CD1c-positive myeloid dendritic cell (primary cell): ENCODE measurements at regions not wholly inside any gene's neighbourhood (a gene's known extent, or its start where the extent isn't known, plus 50 kb on each side); places are given as distances from the start of the nearest gene placed in this dataset.

Experiments used
- DNase-seq: peaks from one replicate; pipeline ENCODE4 v3.0.0-alpha.2; 2016; ENCODE audit errors: extremely low spot score

DNA sequence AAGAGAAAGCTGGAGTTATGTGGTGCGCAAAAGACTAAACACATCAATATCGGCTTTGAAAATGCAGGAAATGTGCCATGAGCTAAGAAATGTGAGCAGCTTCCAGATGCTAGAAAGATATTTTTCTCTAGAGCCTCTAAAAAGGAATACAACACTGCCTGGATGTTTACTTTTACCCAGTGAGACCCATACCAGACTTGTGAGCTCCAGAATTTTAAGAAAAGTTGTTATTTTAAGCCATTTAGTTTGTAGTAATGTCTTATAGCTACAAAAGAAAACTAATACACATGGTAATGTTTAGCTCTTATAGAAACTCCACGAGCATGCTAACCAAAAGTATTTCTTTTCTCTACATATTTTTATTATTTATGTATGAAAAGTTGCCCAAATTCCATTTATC, 1389.4 kb downstream of the C4orf33 start:
- no peak for DNase-seq

GRCh38 chr4:130486186-130486585, 1390.2 kb downstream of the C4orf33 start:
- DNase-seq, result no peak

DNA sequence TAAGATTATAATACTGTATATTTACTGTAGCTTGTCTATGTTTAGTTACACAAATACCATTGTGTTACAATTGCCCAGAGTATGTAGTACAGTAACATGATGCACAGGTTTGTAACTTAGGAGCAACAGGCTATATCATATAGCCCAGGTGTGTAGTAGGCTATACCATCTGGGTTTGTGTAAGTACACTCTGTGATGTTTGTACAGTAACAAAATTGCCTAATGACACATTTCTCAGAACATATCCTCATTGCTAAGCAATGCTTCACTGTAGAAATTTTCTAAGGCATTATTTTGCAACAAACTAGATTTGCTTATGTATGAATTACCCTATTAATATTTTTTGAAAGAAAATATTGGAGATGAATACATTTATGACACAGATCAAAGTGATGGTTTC, 1390.9 kb downstream of the C4orf33 start:
- no peak for DNase-seq

GRCh38 chr4:130510661-130511060, 1414.7 kb downstream of the C4orf33 start:
- DNase-seq, result no peak

GRCh38 chr4:130511776-130512175, 1415.8 kb downstream of the C4orf33 start:
- no peak for DNase-seq

DNA sequence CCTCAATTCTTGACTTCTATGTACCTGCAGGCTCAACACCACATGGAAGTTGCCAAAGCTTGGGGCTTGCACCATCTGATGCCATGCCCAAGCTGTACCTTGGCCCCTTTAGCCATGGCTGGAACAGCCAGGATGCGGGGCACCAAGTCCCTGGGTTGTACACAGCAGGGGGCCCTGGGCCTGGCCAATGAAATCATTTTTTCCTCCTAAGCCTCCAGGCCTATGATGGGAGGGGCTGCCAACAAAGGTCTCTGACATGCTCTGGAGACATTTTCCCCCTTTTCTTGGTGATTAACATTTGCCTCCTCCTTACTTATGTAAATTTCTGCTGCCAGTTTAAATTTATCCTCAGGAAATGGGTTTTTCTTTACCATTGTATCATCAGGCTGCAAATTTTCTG, 1428.1 kb downstream of the C4orf33 start:
- DNase-seq, result no peak

GRCh38 chr4:130530505-130530904, 1434.6 kb downstream of the C4orf33 start:
- no peak for DNase-seq

GRCh38 chr4:130534651-130535050, 1438.7 kb downstream of the C4orf33 start:
- DNase-seq, result no peak

DNA sequence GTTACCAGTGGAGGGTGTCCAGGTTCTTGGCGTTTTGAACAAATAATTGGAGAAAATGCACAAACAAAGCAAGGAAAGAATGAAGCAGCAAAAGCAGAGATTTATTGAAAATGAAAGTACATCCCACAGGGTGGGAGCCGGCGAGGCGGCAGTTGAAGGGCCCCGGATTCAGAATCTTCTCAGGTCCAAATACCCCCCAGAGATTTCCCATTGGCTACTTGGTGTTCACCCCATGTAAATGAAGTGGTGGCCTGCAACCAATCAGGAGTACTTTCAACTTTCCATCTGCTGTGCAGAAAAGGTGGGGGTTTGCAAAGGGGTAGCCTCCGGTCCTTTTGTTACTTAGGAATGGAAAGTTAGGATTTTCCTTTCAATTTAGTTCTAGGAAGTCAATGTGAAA, 1447.0 kb downstream of the C4orf33 start:
- no peak for DNase-seq

- DNase-seq, result no peak
Observed at GRCh38 chr4:130545171-130545570, 1449.2 kb downstream of the C4orf33 start.

GRCh38 chr4:130545596-130545995, 1449.6 kb downstream of the C4orf33 start:
- DNase-seq, result no peak

- DNase-seq, result no peak
Observed at GRCh38 chr4:130559268-130559667, 1463.3 kb downstream of the C4orf33 start.

DNA sequence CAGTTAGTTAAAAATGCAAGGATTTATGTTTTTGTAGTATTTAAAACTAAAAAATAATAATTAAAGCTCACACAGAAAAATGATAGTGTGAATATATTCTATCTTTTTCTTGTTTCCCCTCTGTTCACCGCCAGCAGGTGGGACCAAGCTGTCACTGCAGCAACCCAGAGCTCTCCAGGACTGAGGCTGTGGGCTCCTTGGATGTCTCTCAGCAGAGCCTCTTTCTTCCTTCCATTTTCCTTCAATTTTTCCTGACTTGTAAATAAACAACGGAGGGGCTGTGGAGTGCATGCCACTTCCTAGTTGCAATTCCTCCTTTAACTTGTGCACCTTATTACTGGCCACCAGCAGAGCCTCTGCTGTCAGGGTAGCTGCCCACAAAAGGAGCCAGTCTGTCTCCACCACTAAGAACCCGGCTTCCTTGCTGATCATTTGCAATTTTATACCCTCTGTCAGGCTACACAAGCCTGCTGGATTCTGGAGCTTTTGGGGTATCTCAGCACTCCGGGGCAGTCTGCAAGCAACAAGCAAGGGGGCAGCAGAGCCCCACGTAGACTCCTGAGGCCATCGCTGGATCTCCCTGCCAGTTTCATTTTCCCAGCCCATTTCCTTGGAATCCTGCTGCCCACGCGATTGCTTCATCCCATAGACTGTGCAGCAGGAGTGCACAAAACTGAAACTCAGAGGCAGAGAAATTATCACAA, 1467.4 kb downstream of the C4orf33 start:
- DNase-seq, result no peak

GRCh38 chr4:130563889-130564418, 1468.0 kb downstream of the C4orf33 start:
- no peak for DNase-seq

DNA sequence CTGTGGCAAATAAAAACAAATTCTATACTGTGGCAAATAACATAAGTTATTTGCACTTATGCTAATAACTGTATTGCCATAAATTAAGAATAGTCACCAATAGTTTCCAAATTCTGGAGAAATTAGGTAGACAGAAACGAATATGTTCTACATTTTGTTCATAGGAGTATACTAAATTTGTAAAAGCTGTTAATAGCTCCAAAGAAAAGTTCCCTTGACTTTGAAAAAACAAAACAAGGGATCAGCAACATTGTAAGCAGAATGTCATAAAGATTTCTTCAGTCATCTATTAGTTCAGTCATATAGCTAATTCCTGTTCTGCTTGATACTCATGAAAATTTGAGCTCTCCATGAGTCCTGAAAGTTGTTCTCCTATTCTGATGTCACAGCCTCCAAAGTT, 1472.8 kb downstream of the C4orf33 start:
- DNase-seq, result no peak

DNA sequence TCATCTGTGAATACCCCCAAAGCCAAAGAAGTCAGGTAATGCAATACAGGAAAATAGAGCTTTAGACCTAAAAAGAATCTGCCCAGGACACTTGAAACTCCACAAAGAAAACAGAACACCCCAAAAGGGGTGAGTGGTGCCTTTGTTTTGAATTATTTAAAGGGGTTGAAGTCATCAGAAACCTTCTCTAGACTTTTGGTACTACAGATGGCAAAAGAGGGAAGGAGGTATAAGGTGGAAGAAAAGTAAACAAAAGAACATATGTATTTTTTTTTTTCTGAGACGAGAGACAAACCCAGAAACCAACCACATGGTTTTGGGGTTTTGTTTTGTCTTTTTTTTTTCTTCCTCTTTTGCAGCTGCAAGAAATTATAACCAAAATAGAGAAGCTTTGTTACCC, 1477.8 kb downstream of the C4orf33 start:
- no peak for DNase-seq

GRCh38 chr4:130574215-130574614, 1478.3 kb downstream of the C4orf33 start:
- DNase-seq, result no peak

GRCh38 chr4:130576218-130576617, 1480.3 kb downstream of the C4orf33 start:
- no peak for DNase-seq

DNA sequence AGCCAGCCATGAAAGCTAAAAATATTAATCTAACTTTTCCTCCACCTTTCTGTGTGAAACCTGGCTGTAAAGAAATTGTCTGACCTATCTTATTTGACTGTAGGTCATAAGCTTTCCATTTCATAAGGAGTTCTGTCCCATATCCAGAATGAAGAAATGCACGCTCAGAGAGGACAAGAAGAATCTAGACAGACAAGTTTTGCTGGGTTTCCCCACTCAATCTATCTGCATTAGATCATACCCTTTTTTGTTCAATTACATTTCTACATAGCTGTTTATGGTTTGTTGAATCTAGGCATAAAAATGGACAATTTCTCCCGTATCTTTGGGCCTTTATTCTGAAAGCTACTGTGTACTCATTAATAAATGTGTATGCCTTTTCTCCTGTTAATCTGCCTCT, 1495.1 kb downstream of the C4orf33 start:
- DNase-seq, result no peak

GRCh38 chr4:130600706-130601105, 1504.8 kb downstream of the C4orf33 start:
- no peak for DNase-seq

GRCh38 chr4:130603043-130603442, 1507.1 kb downstream of the C4orf33 start:
- no peak for DNase-seq

- no peak for DNase-seq
Observed at GRCh38 chr4:130608121-130608520, 1512.2 kb downstream of the C4orf33 start.

DNA sequence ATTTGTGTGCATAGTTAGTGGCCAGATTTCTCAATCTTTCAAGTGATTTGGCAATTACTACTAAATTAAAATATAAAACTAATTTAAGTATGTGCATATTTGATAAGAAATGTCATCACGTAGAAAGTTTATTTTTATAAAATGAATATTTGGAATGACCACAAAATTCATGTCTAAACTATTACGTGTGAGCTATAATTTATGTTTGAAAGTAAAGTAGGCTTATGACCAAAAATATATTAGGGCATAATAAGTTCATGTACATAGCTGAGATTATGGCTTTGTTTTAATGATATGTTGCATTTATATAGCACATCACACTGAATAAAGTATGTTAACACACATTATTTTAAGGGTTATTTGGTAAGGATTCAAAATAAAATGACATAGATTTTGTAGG, 1532.6 kb downstream of the C4orf33 start:
- no peak for DNase-seq
